ENCODE measurements at regions not wholly inside any gene's neighbourhood (a gene's known extent, or its start where the extent isn't known, plus 50 kb on each side); places are given as distances from the start of the nearest gene placed in this dataset.

DNA sequence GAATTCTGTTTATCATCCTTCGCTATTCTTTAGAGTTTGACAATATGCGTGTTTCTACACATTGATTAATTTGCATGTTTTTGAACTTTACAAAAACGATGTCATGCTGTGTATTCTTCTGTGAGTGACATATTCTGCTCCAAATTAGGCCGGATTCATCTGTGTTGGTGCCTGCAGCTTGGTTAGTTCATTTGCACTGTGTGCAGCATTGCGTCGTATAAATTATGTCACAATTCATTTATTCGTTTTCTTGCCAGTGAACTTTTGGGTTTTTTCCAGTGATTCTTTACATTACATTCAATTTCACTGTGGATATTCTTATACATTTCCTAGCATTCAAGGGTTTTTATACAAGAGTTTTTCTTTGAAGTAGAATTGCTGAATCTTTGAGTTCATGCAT lies 118.3 kb downstream of the KCNF1 start:
- Histone ChIP-seq H3K4me1 (no peaks in the 10 kb centered on the region), H3K4me3 (replicated peaks in 1 of 3) (no peak overlapping the region), H3K27me3 (no peaks in the 10 kb centered on the region), H3K9me3 (no peaks in the 10 kb centered on the region), H3K27ac (no peak overlapping the region), H3K36me3 (no peaks in the 10 kb centered on the region)
- TF ChIP-seq, protein P1, sequence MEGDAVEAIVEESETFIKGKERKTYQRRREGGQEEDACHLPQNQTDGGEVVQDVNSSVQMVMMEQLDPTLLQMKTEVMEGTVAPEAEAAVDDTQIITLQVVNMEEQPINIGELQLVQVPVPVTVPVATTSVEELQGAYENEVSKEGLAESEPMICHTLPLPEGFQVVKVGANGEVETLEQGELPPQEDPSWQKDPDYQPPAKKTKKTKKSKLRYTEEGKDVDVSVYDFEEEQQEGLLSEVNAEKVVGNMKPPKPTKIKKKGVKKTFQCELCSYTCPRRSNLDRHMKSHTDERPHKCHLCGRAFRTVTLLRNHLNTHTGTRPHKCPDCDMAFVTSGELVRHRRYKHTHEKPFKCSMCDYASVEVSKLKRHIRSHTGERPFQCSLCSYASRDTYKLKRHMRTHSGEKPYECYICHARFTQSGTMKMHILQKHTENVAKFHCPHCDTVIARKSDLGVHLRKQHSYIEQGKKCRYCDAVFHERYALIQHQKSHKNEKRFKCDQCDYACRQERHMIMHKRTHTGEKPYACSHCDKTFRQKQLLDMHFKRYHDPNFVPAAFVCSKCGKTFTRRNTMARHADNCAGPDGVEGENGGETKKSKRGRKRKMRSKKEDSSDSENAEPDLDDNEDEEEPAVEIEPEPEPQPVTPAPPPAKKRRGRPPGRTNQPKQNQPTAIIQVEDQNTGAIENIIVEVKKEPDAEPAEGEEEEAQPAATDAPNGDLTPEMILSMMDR (IDR thresholded peaks at IDR 0.05), result no peak
- no peak for TF ChIP-seq POLR2A (IDR thresholded peaks at IDR 0.05)
- intact Hi-C loops (cut with DNase I), result no loop called here
- DNase-seq, result no peak
- 90 to 92% methylated on average over 7 of the region's 7 CpGs for WGBS, 2 donors

DNA sequence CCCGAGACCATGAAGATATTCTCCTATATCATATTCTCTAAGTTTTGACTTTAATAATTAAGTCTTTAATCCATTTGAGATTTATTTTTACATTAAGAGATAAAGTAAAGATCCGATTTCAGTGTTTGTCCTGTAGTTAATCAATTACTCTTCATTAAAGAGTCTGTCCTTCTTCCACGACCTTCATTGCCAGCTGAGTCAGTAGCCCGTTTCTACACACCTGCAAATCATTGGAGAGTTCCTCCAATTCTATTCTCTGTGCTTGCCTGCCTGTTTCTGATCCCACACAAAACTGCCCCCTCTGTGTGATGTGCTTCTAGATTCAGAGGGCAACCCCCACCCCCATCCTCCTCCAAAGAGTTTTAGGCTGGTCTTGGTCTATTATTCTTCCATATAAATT lies 119.2 kb downstream of the KCNF1 start:
- Histone ChIP-seq H3K27me3 (no peaks in the 10 kb centered on the region), H3K9me3 (no peaks in the 10 kb centered on the region), H3K27ac (no peak overlapping the region), H3K4me3 (replicated peaks in 1 of 3) (no peak overlapping the region), H3K4me1 (no peaks in the 10 kb centered on the region), H3K36me3 (no peaks in the 10 kb centered on the region)
- TF ChIP-seq, protein P1 (IDR thresholded peaks at IDR 0.05), result no peak
- no peak for TF ChIP-seq POLR2A (IDR thresholded peaks at IDR 0.05)
- intact Hi-C loops (cut with DNase I), result no loop called here
- DNase-seq, result no peak
- WGBS, 2 donors, result 68 to 69% methylated on average over 4 of the region's 4 CpGs

DNA sequence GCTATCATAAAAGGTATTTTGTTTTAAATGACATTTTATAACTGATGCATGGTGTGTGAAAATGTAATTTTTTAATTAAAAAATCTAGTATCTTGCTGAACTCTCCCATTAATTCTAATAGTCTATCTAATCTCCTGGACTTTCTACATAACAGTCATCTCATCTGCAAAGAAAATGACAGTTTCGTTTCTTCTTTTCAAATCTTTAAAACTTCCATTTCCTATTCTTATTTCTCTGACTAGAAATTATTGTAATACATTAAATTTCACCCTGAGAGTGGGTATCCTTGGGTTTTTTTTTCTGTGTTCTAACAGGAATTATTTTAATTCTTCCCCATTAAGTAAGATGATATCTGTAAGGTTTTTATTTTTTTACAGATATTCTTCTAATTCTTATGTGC lies 120.1 kb downstream of the KCNF1 start:
- DNase-seq, result no peak
- Histone ChIP-seq H3K9me3 (no peaks in the 10 kb centered on the region), H3K27ac (no peak overlapping the region), H3K27me3 (no peaks in the 10 kb centered on the region), H3K4me3 (replicated peaks in 1 of 3) (no peak overlapping the region), H3K4me1 (no peaks in the 10 kb centered on the region), H3K36me3 (no peaks in the 10 kb centered on the region)
- intact Hi-C loops (cut with DNase I), result no loop called here
- TF ChIP-seq, protein P1 (IDR thresholded peaks at IDR 0.05), result no peak
- no peak for TF ChIP-seq POLR2A (IDR thresholded peaks at IDR 0.05)
- 60 to 83% methylated on average over 1 of the region's 1 CpG for WGBS, 2 donors

DNA sequence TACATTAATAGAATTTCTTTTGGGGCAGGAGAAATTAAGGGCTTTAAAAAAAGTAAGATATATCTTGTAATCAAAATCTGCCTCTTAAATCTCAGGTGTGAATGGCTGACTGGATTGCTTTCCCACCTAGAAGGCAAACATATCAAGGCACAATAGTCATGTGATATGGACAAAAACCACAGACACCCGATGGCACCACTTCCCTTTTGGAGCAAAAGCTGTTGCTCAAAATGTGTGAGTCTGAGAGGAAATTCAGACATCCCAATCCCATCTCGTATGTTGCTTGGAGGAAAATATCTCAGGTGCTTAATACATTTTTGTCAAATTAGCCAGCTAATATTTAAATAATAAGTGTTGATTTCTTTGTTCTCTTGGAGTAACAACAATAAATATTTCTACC lies 120.7 kb downstream of the KCNF1 start:
- H3K9me3 ChIP-seq, result no peaks in the 10 kb centered on the region
- no peaks in the 10 kb centered on the region for H3K27me3 ChIP-seq
- TF ChIP-seq POLR2A (IDR thresholded peaks at IDR 0.05), result no peak
- TF ChIP-seq, protein P1 (IDR thresholded peaks at IDR 0.05), result no peak
- no peak for DNase-seq
- 76 to 79% methylated on average over 2 of the region's 2 CpGs for WGBS, 2 donors
- H3K36me3 ChIP-seq, result no peaks in the 10 kb centered on the region
- H3K4me1 ChIP-seq, result no peaks in the 10 kb centered on the region
- H3K4me3 ChIP-seq (replicated peaks in 1 of 3), result no peak overlapping the region
- intact Hi-C loops (cut with DNase I), result no loop called here
- H3K27ac ChIP-seq, result no peak overlapping the region

DNA sequence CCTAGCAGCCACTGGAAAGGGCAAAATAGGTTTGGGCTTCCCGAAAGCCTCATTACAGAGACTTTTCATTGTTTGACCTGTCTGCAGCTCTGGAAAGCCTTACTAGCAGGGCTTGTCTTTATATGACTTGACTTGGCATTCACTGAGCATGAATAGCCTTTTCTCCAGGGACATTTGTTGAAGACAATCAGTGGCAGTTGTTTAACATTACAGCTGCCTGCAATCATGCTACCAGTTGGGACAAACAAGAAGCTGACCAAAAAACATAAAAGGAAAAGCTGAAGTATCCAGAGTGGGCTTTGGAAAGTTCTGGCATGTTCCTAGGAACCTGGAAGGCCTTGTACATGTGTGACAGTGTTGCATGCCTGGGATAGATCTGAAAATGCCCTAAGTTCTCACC lies 121.4 kb downstream of the KCNF1 start:
- no peaks in the 10 kb centered on the region for H3K9me3 ChIP-seq
- intact Hi-C loops (cut with DNase I), result no loop called here
- no peaks in the 10 kb centered on the region for H3K36me3 ChIP-seq
- H3K27me3 ChIP-seq, result no peaks in the 10 kb centered on the region
- no peaks in the 10 kb centered on the region for H3K4me1 ChIP-seq
- TF ChIP-seq, protein P1 (IDR thresholded peaks at IDR 0.05), result no peak
- no peak for TF ChIP-seq POLR2A (IDR thresholded peaks at IDR 0.05)
- no peak overlapping the region for H3K4me3 ChIP-seq (replicated peaks in 1 of 3)
- no peak overlapping the region for H3K27ac ChIP-seq
- no peak for DNase-seq
- WGBS, 2 donors, result 82 to 85% methylated on average over 1 of the region's 1 CpG

Measured in thyroid gland (tissue), 4 donors.